GM12891 (cell line): ENCODE measurements at regions not wholly inside any gene's neighbourhood (a gene's known extent, or its start where the extent isn't known, plus 50 kb on each side); places are given as distances from the start of the nearest gene placed in this dataset.

Experiments
- PAX5 ChIP-seq: IDR thresholded peaks from 2 replicates; pipeline ENCODE4 v1.6.1; 2011; ENCODE audit warnings: low read length, moderate library complexity, mild to moderate bottlenecking; ENCODE audit not compliant: insufficient read depth, severe bottlenecking
- POLR2A ChIP-seq: IDR thresholded peaks from 2 replicates; pipeline ENCODE4 v1.6.1; 2011; ENCODE audit warnings: low read depth, low read length, control low read depth
- POLR2AphosphoS5 ChIP-seq: IDR thresholded peaks from 2 replicates; pipeline ENCODE4 v1.6.1; 2011; ENCODE audit warnings: low read depth, low read length, control low read depth
- SPI1 ChIP-seq: IDR thresholded peaks from 2 replicates; pipeline ENCODE4 v1.6.1; 2011; ENCODE audit warnings: low read depth, low read length, control low read depth
- TAF1 ChIP-seq: IDR thresholded peaks from 2 replicates; pipeline ENCODE4 v1.6.1; 2011; ENCODE audit warnings: low read depth, low read length, control low read depth

DNA sequence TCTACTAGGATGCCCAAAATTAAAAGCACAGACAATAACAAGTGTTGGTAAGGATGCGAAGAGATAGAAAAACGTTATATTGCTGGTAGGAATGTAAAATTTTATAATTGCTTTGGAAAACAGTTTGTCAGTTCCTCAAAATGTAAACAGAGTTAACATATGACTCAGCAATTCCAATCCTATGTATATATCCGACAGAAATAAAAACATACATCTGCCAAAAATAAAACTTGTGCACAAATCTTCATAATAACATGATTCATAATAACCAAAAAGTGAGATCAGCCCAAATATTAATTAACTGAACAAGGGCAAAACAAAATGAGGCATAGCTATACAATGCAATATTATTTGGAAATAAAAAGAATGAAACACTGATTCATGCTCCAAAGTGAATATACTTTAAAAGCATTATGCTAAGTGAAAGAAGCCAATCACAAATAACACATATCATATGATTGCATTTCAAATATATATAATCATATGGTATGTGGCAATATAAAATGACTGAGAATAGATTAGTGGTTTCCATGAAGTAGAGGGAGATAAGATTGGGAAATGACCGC, 609.3 kb downstream of the IGSF11 start:
- TF ChIP-seq TAF1 = no peak
- TF ChIP-seq POLR2A = no peak
- TF ChIP-seq POLR2AphosphoS5 = no peak
- no peak for TF ChIP-seq SPI1
- TF ChIP-seq PAX5 = no peak
